GM20000 (cell line): ENCODE measurements at regions not wholly inside any gene's neighbourhood (a gene's known extent, or its start where the extent isn't known, plus 50 kb on each side); places are given as distances from the start of the nearest gene placed in this dataset.
"Not testable (repeated sequence)": the region's sequence is repeated elsewhere in the genome, so short reads cannot be mapped to it uniquely, and the experiment has no call there.

Source experiments
- DNase-seq: peaks from one replicate; pipeline ENCODE4 v3.0.0; 2012; ENCODE audit warnings: low spot score
- CTCF ChIP-seq: IDR thresholded peaks from 2 replicates; pipeline ENCODE4 v1.5.1; 2012; ENCODE audit warnings: mild to moderate bottlenecking, control low read depth; ENCODE audit errors: extremely low read depth, missing control alignments

- no peak for TF ChIP-seq CTCF
- no peak for DNase-seq
Measured at GRCh38 chr9:101951598-101951997, 213.2 kb upstream of the GRIN3A start.

GRCh38 chr9:101931756-101932155 lies 193.3 kb upstream of the GRIN3A start:
- DNase-seq: no peak
- no peak for TF ChIP-seq CTCF

- no peak for DNase-seq
- TF ChIP-seq CTCF: no peak
Measured at GRCh38 chr9:101930783-101931182, 192.3 kb upstream of the GRIN3A start.

- TF ChIP-seq CTCF: no peak
- no peak for DNase-seq
Measured at GRCh38 chr9:101925498-101925897, 187.1 kb upstream of the GRIN3A start.

- TF ChIP-seq CTCF: no peak
Measured at GRCh38 chr9:101923451-101923850, 185.0 kb upstream of the GRIN3A start.

GRCh38 chr9:101916948-101917347 lies 178.5 kb upstream of the GRIN3A start:
- not testable (repeated sequence) for DNase-seq

More at GRCh38 chr9:101923451-101923850, 185.0 kb upstream of the GRIN3A start:
- no peak for DNase-seq

GRCh38 chr9:101915482-101915881 lies 177.0 kb upstream of the GRIN3A start:
- DNase-seq: no peak
- TF ChIP-seq CTCF: no peak

GRCh38 chr9:101912698-101913097 lies 174.3 kb upstream of the GRIN3A start:
- no peak for DNase-seq
- no peak for TF ChIP-seq CTCF
